NOMO-1 treated with DMSO at 0.1 percent for 48 hours (cell line): ENCODE measurements at regions not wholly inside any gene's neighbourhood (a gene's known extent, or its start where the extent isn't known, plus 50 kb on each side); places are given as distances from the start of the nearest gene placed in this dataset.
"Not testable (repeated sequence)": the region's sequence is repeated elsewhere in the genome, so short reads cannot be mapped to it uniquely, and the experiment has no call there.

Experiments
- DNase-seq: peaks from one replicate; lab custom pipeline; 2025; ENCODE audit not compliant: unreplicated experiment; lab: John Stamatoyannopoulos, UW

- DNase-seq, result no peak
These were observed 1176.1 kb downstream of the GATA3 start for GRCh38 chr10:9230625-9231024.

GRCh38 chr10:9234191-9234590, 1179.7 kb downstream of the GATA3 start:
- no peak for DNase-seq

- no peak for DNase-seq
These were observed 1183.6 kb downstream of the GATA3 start for GRCh38 chr10:9238041-9238440.

DNA sequence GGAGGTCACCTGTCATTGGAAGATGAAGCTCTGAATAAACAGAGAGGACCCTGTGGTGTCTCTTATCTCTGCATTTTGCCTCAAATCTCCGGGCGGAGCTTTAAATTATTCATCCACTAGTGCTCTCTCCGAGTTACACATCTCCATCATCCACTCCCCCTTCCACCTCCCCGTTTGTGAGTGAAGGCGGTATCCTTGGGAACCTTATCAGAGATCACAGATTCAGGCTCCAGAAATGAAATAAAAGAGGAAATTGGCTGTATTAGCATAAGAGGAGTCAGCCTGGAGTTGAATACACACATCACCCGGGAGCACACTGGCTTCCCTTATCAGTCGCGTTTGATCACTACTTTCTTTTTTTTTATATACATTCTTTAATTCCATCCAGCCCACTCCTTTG, 1184.8 kb downstream of the GATA3 start:
- DNase-seq, result no peak

DNA sequence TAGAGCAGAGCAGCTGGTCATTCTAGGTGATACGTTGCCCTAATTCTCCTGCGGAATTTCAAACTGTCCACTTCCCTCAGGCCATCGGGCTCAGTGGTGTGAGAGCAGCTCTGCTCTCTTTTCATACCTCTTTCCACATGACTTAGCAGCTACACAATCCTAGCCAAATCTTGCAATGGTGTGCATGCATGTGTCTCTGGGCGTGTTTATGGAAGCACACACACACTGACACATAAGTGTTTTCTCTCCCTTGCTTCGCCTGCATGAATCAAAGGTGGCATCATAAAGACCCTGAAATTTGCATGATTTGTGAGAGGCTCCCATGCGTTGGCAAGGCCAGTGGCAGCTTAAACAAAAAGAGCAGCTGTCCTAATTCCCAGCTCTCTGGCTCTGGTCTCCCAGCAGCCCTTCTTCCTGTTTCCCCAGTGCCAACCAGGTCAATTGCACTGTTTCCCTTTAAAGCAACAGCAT, 1189.5 kb downstream of the GATA3 start:
- DNase-seq, result no peak

- no peak for DNase-seq
These were observed 1190.4 kb downstream of the GATA3 start for GRCh38 chr10:9244864-9245263.

- DNase-seq, result no peak
These were observed 1198.6 kb downstream of the GATA3 start for GRCh38 chr10:9253121-9253520.

DNA sequence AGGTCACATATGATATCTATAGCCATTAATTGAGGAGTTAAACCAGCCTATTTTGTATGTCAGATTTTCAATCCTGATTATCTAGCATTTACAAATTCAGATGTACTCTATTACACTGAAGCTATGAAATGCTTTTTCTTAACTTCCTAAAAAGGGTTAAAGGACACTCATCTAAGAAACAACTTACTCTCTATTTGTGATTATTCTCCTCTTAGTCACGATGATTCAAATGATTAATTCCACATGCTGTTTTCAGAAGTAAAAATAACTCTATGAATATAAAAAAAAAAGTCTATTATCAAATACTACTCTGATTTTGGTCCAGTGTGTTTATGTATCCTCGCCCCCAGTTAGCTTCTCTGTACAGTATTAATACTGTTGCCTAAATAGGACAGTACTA, 1199.9 kb downstream of the GATA3 start:
- DNase-seq, result no peak

DNA sequence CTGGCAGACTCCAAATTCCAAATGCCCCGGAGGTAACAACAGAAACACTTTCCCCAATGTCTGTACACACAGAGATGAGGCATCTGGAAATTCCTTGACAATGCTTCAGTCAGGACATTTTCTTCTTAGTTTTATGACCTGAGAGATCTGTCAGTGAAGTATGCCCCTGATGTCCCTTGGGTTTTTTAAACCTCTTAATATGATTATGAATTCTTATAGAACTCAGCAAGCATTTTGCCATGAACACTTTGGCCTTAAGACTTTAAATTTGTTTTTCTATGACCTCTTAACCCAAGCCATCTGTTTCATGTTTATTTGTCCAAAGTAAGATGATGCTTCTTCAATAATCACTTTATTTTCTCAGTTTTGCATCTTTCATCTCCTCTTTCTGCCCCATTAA, 1206.2 kb downstream of the GATA3 start:
- no peak for DNase-seq

DNA sequence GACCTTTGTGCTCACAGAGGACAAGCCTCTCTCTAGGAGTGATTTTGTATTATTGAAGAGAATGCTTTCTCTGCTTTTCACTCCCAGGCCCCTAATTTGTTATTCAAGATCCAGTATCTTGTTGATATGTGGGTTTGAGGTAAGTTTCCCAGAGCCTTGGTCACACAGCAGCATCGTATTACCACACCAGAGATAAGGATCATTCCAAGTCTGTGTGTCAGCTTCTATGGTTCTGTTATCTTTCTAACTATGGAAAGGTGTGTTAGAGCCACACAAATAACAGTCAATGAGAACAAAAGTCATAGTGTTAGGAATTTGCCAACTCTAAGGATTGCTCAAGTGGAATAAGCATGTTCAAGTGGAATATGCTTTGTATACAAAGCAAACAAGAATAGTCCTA, 1208.3 kb downstream of the GATA3 start:
- DNase-seq, result no peak

DNA sequence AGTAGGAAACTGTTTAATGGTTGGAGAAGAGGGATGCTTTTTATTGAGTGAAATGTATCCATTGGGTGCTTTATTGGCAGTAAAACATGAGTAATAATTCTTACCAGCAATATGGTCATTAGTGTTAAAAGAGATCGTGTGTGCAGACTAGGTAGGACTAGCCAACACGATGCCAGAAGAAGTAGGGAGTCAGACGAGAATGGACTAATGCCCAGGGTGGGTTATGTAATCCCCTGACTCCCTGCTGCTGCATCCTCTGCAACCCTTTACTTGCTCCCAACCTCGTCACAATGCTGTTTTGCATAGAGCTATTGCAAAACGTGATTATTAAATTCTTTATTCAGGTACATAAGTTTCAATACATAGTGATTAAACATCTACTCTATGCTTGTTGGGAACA, 1213.7 kb downstream of the GATA3 start:
- no peak for DNase-seq

- not testable (repeated sequence) for DNase-seq
These were observed 1218.8 kb downstream of the GATA3 start for GRCh38 chr10:9273126-9273833.

GRCh38 chr10:9274206-9274755, 1219.8 kb downstream of the GATA3 start:
- DNase-seq, result no peak

DNA sequence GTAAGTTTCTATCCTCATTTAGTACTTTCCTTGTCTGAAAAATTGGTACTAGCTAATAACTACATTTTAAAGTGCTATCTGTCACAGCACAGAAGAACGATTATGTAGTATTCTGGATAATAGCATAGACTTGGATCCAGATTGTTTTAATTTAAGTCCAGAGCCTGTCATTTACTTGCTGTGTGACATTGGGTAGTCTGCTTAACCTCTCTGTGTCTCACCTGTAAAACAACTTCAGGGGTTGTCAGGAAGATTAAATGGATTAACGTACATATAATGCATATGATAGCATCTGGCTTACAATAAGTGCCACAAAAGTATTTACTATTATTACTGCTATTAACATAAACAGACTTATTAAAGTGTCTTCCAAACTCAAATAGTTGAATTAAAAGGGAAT, 1221.4 kb downstream of the GATA3 start:
- no peak for DNase-seq

DNA sequence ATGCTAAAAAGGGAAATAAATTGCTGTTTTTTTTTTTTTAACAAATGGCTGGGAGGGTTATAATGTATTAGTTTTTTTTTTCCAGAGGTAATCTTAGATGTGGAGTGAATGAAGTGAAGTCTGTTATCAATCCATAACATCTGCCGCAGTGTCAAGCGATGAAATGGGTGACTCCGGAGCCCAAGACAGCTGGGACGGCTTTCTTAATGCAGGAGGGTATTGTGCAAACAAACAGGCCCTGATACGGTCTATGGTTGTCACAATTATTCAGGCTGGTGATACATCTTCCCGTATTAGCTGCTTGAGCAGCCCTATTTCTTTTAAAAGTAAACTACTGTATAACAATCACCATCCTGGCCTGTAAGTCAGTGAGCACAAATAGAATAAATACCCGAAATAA, 1231.2 kb downstream of the GATA3 start:
- DNase-seq, result no peak

DNA sequence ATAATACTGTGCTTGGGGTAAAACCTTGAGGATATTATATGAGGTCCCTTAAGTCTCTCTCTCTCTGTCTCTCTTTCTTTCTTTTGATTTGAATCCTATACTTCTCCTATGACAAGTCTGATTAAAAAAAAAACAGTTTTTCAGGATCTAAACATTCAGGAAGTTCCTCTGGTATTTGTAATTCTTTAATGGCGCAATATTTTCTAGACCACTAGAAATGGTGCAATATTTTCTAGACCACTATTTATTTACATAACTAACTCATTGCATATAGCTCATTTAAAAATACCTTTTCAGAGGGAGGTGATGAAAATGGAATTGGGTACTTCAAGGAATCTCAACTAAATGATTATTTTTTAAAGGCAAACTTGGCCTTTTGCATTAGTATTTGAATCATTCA, 1235.3 kb downstream of the GATA3 start:
- no peak for DNase-seq

- no peak for DNase-seq
These were observed 1236.6 kb downstream of the GATA3 start for GRCh38 chr10:9291081-9291480.

DNA sequence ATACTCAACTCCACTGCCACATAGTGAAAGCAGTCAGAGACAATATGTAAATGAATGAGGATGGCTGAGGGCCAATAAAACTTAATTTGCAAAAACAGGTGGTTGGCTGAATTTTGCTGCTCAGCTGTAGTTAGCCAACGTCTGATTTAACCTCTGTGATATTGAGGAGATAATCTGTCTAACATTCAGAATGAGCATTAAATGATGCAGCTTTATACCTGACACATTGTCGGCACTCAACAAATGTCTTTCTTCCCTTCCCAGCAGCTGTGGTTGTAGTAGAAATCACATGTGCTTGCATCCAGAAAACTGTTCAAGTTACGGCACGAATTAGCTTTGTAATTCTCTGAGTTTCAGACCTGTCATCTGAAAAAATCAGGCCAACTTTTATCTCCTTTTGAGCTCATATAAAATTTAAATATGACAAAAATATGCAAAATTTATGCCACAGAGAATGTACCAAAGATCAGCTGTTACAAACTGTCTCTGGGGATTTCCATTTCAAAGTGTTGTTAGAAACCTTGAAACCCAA, 1239.7 kb downstream of the GATA3 start:
- DNase-seq, result no peak

DNA sequence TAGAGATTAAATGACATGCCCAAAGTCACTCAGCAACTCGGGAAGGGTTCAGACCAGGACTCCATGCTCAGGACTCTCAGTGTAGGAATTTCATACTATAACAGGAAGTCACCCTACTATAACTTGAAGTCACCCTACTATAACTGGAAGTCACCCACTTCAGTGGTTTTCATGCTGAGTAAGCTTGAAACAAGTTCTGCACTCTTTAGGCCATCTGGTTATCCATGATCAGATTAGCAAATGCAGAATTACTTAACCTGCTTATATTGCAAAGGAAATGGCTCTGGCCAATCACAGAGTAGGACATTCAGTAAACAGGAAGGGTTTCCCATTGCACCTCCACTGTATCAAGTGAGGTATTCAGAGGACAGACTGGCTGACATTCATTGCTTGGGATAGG, 1240.4 kb downstream of the GATA3 start:
- no peak for DNase-seq

DNA sequence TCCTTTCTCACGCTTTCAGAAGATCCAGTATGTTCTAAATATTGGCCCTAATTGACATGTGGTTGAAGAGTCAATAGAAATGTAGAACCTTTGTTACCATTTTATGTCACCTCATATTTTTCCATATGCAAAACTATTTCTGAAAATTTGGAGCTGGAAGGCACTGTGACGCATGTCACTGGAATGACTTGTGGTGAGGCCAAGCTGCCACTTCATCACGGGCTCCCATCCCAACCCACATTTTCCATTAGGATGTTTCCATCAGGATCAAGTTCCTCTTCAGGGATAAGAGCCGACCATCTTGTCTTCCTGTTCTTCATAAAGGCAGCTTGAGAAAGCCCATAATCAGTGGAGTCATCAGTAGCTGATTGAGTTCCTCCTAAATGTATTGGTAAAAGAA, 1241.7 kb downstream of the GATA3 start:
- DNase-seq, result no peak

DNA sequence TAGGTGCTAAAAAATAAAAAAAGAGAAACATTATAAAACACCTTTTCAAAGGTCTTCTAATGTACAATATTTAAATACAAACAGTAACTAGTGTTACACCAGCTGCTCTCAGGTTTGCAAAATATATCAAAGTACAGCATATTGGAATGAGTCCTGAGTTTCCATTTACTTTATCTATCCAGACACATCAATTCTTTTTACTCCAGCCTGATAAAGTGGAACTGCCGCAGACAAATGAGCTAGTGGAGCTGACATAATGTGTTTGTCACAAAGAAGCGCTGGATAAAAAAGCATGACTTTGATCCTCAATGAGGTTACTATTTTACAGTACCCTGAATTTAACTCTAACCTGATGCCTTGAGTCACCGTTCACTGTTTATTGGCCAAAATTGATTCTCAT, 1243.1 kb downstream of the GATA3 start:
- DNase-seq, result no peak

DNA sequence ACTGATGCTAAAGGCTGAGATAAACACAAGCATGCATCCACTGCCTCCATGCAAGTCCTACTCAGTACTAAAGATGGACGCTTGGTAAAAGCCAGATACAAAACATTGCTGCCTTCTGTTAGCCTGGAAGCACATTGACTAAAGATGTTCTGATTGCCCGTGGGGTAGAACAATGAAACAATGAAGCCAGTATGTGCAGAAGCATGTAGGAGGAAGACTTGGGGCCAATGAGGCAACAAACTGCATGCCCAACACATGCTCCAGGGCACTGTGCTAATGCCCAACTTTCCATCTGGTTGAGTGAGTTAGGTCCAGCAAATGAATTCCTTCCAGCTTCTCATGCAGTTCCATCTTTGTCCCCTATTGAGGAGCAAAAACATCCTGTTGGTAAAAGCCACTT, 1245.5 kb downstream of the GATA3 start:
- no peak for DNase-seq

- DNase-seq, result peak; percentile 20
These were observed 1246.7 kb downstream of the GATA3 start for GRCh38 chr10:9301148-9301547.
